WTC11 (cell line): ENCODE measurements at regions not wholly inside any gene's neighbourhood (a gene's known extent, or its start where the extent isn't known, plus 50 kb on each side); places are given as distances from the start of the nearest gene placed in this dataset.

Experiments used
- ATAC-seq: fragments of 200-7000 bp; cut with Tn5 transposase; 2 replicates; pipeline ENCODE4 v1.10.0; 2021; ENCODE audit warnings: mild to moderate bottlenecking, moderate library complexity
- CTCF ChIA-PET: fragments of 300-600 bp; sonication (Branson Sonifier 250); formaldehyde crosslinking; loops from one replicate; lab custom pipeline; 2021; ENCODE audit warnings: antibody characterized with exemption; lab: Charles Lee
- POLR2A ChIA-PET: fragments of 350-600 bp; sonication (Branson Sonifier 250); formaldehyde crosslinking; loops from one replicate; lab custom pipeline; 2021; ENCODE audit warnings: antibody characterized with exemption; lab: Charles Lee
- DNase-seq: peaks from one replicate; pipeline ENCODE4 v3.0.0; 2021; ENCODE audit warnings: low spot score
- H3K27ac Mint-ChIP-seq: 2 replicates; pipeline ENCODE4 v1.8.0; 2021; ENCODE audit warnings: mixed read lengths
- H3K27me3 Mint-ChIP-seq: 2 replicates; pipeline ENCODE4 v1.8.0; 2021; ENCODE audit warnings: low read depth, mild to moderate bottlenecking, moderate library complexity, mixed read lengths
- H3K36me3 Mint-ChIP-seq: 2 replicates; pipeline ENCODE4 v1.8.0; 2021; ENCODE audit warnings: mixed read lengths
- H3K4me1 Mint-ChIP-seq: 2 replicates; pipeline ENCODE4 v1.8.0; 2022; ENCODE audit warnings: mixed read lengths
- H3K4me3 Mint-ChIP-seq: 2 replicates; pipeline ENCODE4 v1.8.0; 2021; ENCODE audit warnings: mild to moderate bottlenecking, moderate library complexity, mixed read lengths
- H3K9me3 Mint-ChIP-seq: 2 replicates; pipeline ENCODE4 v1.8.0; 2021; ENCODE audit warnings: mixed read lengths
- ATF3 ChIP-seq: sonication (generic); formaldehyde crosslinking; conservative IDR thresholded peaks from 2 replicates; pipeline ENCODE4 v1.8.1; 2022; ENCODE audit warnings: mild to moderate bottlenecking, missing genetic modification reagents
- CTCF ChIP-seq: fragments of 200-600 bp; IDR thresholded peaks from 2 replicates; pipeline ENCODE4 v1.8.0; 2022; ENCODE audit warnings: antibody characterized with exemption
- E2F1 ChIP-seq: sonication (generic); formaldehyde crosslinking; IDR thresholded peaks from 2 replicates; pipeline ENCODE4 v1.8.0; 2022; ENCODE audit warnings: mild to moderate bottlenecking, missing genetic modification reagents
- EMX1 ChIP-seq: fragments of 250-450 bp; sonication (Bioruptor Pico); IDR thresholded peaks from 2 replicates; pipeline ENCODE4 v1.8.0; 2021; ENCODE audit warnings: mild to moderate bottlenecking
- FOXP1 ChIP-seq: sonication (generic); formaldehyde crosslinking; IDR thresholded peaks from 2 replicates; pipeline ENCODE4 v1.8.0; 2022; ENCODE audit warnings: missing genetic modification reagents, mild to moderate bottlenecking, moderate library complexity, borderline replicate concordance
- GABPB1 ChIP-seq: sonication (generic); formaldehyde crosslinking; IDR thresholded peaks from 2 replicates; pipeline ENCODE4 v1.8.1; 2023; ENCODE audit warnings: mild to moderate bottlenecking, missing genetic modification reagents
- IRF1 ChIP-seq: sonication (generic); formaldehyde crosslinking; IDR thresholded peaks from 2 replicates; pipeline ENCODE4 v1.8.0; 2023; ENCODE audit warnings: missing genetic modification reagents
- IRF2 ChIP-seq: sonication (generic); formaldehyde crosslinking; IDR thresholded peaks from 2 replicates; pipeline ENCODE4 v1.8.0; 2022; ENCODE audit warnings: low read depth, missing genetic modification reagents, borderline replicate concordance
- JUN ChIP-seq: sonication (generic); formaldehyde crosslinking; IDR thresholded peaks from 2 replicates; pipeline ENCODE4 v1.8.0; 2023; ENCODE audit warnings: mild to moderate bottlenecking, missing genetic modification reagents
- KAT7 ChIP-seq: sonication (generic); formaldehyde crosslinking; IDR thresholded peaks from 2 replicates; pipeline ENCODE4 v1.8.1; 2023; ENCODE audit warnings: missing genetic modification reagents, mild to moderate bottlenecking, borderline replicate concordance
- NFE2L1 ChIP-seq: sonication (generic); formaldehyde crosslinking; IDR thresholded peaks from 2 replicates; pipeline ENCODE4 v1.8.1; 2023; ENCODE audit warnings: missing genetic modification reagents
- NR3C1 ChIP-seq: sonication (generic); formaldehyde crosslinking; conservative IDR thresholded peaks from 2 replicates; pipeline ENCODE4 v1.8.1; 2023; ENCODE audit warnings: low read depth, mild to moderate bottlenecking, missing genetic modification reagents
- RELA ChIP-seq: sonication (generic); formaldehyde crosslinking; IDR thresholded peaks from 2 replicates; pipeline ENCODE4 v1.8.1; 2022; ENCODE audit warnings: missing genetic modification reagents, mild to moderate bottlenecking, borderline replicate concordance
- SMAD4 ChIP-seq: sonication (generic); formaldehyde crosslinking; IDR thresholded peaks from 2 replicates; pipeline ENCODE4 v1.8.0; 2022; ENCODE audit warnings: mild to moderate bottlenecking, missing genetic modification reagents
- SP1 ChIP-seq: sonication (generic); formaldehyde crosslinking; conservative IDR thresholded peaks from 2 replicates; pipeline ENCODE4 v1.8.1; 2022; ENCODE audit warnings: missing genetic modification reagents
- TP53 ChIP-seq: sonication (generic); formaldehyde crosslinking; IDR thresholded peaks from 2 replicates; pipeline ENCODE4 v1.8.1; 2023; ENCODE audit warnings: mild to moderate bottlenecking, missing genetic modification reagents
- USF2 ChIP-seq: sonication (generic); formaldehyde crosslinking; IDR thresholded peaks from 2 replicates; pipeline ENCODE4 v1.8.1; 2023; ENCODE audit warnings: mild to moderate bottlenecking, missing genetic modification reagents, moderate library complexity
- ZBTB21 ChIP-seq: sonication (generic); formaldehyde crosslinking; IDR thresholded peaks from 2 replicates; pipeline ENCODE4 v1.8.1; 2023; ENCODE audit warnings: mild to moderate bottlenecking, missing genetic modification reagents, borderline replicate concordance
- ZNF121 ChIP-seq: sonication (generic); formaldehyde crosslinking; IDR thresholded peaks from 2 replicates; pipeline ENCODE4 v1.8.0; 2023; ENCODE audit warnings: missing genetic modification reagents
- ZNF219 ChIP-seq: sonication (generic); formaldehyde crosslinking; IDR thresholded peaks from 2 replicates; pipeline ENCODE4 v1.8.0; 2023; ENCODE audit warnings: missing genetic modification reagents, mild to moderate bottlenecking, borderline replicate concordance
- ZNF232 ChIP-seq: sonication (generic); formaldehyde crosslinking; IDR thresholded peaks from 2 replicates; pipeline ENCODE4 v1.8.0; 2022; ENCODE audit warnings: mild to moderate bottlenecking, missing genetic modification reagents
- ZNF317 ChIP-seq: sonication (generic); formaldehyde crosslinking; IDR thresholded peaks from 2 replicates; pipeline ENCODE4 v1.8.1; 2023; ENCODE audit warnings: low read depth, mild to moderate bottlenecking, moderate library complexity, missing genetic modification reagents, borderline replicate concordance
- ZNF396 ChIP-seq: fragments of 250-450 bp; sonication (Bioruptor Pico); IDR thresholded peaks from 2 replicates; pipeline ENCODE4 v1.8.0; 2021; ENCODE audit warnings: mild to moderate bottlenecking, moderate library complexity, borderline replicate concordance
- TF ChIP-seq, protein P1 (sequence below): fragments of 250-450 bp; sonication (Bioruptor Pico); IDR thresholded peaks from 2 replicates; pipeline ENCODE4 v1.8.0; 2021; ENCODE audit warnings: mild to moderate bottlenecking

- CTCF ChIA-PET = no interaction called here
- H3K9me3 Mint-ChIP-seq = peaks cover 2% of the 10 kb centered on the region; the same call in 1 of the 2 replicates
- no peak overlapping the region for H3K27ac Mint-ChIP-seq
- H3K27me3 Mint-ChIP-seq = no peaks in the 10 kb centered on the region
- DNase-seq = no peak
- TF ChIP-seq ZNF232 (no peak), NFE2L1 (CRISPR knock-in tag) (no peak), NR3C1 (CRISPR knock-in tag) (no peak), FOXP1 (no peak), RELA (CRISPR knock-in tag) (no peak)
- H3K36me3 Mint-ChIP-seq = no peaks in the 10 kb centered on the region
- no peak for ATAC-seq
- no peak overlapping the region for H3K4me3 Mint-ChIP-seq
- POLR2A ChIA-PET = no interaction called here
- H3K4me1 Mint-ChIP-seq = peaks cover 29% of the 10 kb centered on the region
Measured at GRCh38 chr6:113047932-113048331, 700.8 kb downstream of the RFPL4B start.

GRCh38 chr6:113048741-113049140 is 701.6 kb downstream of the RFPL4B start:
- DNase-seq = no peak
- ChIA-PET POLR2A (no interaction called here), CTCF (no interaction called here)

DNA sequence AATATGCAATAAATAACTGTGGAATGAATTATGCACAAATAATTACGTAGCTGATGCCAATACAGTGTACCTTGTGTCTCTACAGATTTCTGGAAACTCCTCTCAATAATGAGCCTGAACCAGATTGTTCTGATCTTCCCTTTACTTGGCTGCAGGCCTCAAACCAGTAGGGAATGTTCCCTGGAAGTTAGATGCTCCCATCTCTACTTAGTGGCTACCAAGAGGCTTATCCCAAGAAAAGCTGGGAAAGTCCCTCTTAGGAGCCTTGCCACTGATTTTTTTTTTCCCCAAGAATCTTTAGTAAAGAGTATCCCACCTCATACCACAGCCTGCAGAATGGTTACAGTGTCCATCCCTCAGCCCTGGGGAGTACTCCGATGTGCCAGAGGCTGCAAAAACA is 702.1 kb downstream of the RFPL4B start:
- TF ChIP-seq IRF2 (CRISPR knock-in tag) (no peak), ZNF396 (CRISPR knock-in tag) (no peak), GABPB1 (CRISPR knock-in tag) (no peak), SP1 (CRISPR knock-in tag) (no peak), E2F1 (CRISPR knock-in tag) (no peak), ATF3 (CRISPR knock-in tag) (no peak), RELA (CRISPR knock-in tag) (no peak)
- Mint-ChIP-seq H3K4me3 (no peak overlapping the region), H3K36me3 (no peaks in the 10 kb centered on the region), H3K27me3 (no peaks in the 10 kb centered on the region), H3K27ac (no peak overlapping the region), H3K9me3 (no peaks in the 10 kb centered on the region), H3K4me1 (peaks cover 29% of the 10 kb centered on the region)
- DNase-seq = no peak
- ChIA-PET POLR2A (no interaction called here), CTCF (no interaction called here)
- no peak for ATAC-seq

More at GRCh38 chr6:113048741-113049140, 701.6 kb downstream of the RFPL4B start:
- peaks cover 29% of the 10 kb centered on the region for H3K4me1 Mint-ChIP-seq
- ATAC-seq = no peak
- H3K9me3 Mint-ChIP-seq = no peaks in the 10 kb centered on the region
- TF ChIP-seq ZNF121 (no peak), SP1 (CRISPR knock-in tag) (no peak), ZBTB21 (CRISPR knock-in tag) (no peak), EMX1 (CRISPR knock-in tag) (no peak), JUN (CRISPR knock-in tag) (no peak), ZNF317 (no peak), IRF1 (no peak), CTCF (no peak), KAT7 (CRISPR knock-in tag) (no peak), USF2 (CRISPR knock-in tag) (no peak), TP53 (no peak), ZNF219 (CRISPR knock-in tag) (no peak), SMAD4 (CRISPR knock-in tag) (no peak)
- TF ChIP-seq, protein P1, sequence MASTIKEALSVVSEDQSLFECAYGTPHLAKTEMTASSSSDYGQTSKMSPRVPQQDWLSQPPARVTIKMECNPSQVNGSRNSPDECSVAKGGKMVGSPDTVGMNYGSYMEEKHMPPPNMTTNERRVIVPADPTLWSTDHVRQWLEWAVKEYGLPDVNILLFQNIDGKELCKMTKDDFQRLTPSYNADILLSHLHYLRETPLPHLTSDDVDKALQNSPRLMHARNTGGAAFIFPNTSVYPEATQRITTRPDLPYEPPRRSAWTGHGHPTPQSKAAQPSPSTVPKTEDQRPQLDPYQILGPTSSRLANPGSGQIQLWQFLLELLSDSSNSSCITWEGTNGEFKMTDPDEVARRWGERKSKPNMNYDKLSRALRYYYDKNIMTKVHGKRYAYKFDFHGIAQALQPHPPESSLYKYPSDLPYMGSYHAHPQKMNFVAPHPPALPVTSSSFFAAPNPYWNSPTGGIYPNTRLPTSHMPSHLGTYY (CRISPR knock-in tag) = no peak
- H3K36me3 Mint-ChIP-seq = no peaks in the 10 kb centered on the region
- no peaks in the 10 kb centered on the region for H3K27me3 Mint-ChIP-seq
- no peak overlapping the region for H3K27ac Mint-ChIP-seq
- no peak overlapping the region for H3K4me3 Mint-ChIP-seq
